HG02938 (cell line): ENCODE measurements at regions not wholly inside any gene's neighbourhood (a gene's known extent, or its start where the extent isn't known, plus 50 kb on each side); places are given as distances from the start of the nearest gene placed in this dataset.

Experiments used
- ATAC-seq: cut with Tn5 transposase; IDR thresholded peaks from one replicate; pipeline ENCODE4 v1.9.1; 2021; ENCODE audit warnings: mild to moderate bottlenecking, moderate library complexity; ENCODE audit not compliant: unreplicated experiment

DNA sequence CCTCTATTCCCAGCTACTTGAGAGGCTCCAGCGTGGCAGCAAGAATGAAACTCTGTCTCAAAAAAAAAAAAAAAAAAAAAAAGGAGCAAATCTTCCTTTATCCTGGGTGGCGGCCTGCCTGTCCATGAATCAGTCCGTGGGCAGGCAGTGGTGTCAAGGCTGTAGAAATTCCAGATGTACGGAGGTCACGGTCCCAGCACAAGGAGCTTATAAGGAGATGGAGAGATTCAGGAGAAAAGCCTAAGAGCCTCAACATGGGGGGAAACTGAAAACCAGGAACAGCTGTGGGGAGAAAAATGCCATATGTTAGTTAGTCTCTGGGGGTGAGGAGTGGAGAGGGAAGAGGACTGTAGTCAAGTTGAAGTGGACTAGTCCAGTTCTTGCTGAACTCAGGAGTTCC lies 130.5 kb upstream of the CRY1 start:
- no peak for ATAC-seq

DNA sequence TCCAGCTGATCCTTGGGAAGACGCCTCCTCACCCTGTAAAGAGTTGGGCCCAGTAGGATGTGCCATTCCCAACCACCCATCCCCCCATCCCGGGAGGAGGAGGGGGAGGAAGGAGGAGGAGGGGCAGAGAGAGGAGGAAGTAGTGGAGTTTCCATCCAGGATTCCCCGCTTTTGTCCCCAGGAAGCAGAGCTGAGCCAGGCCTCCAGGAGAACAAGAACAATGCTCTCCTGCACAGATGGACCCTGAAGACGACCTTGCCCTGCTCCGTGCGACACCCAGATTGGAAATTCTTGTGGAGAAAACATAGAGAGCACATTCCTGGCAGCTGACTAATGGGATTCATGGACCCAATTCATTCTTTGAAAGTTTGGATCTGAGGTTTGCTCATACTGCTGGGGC lies 132.3 kb upstream of the CRY1 start:
- ATAC-seq: no peak

DNA sequence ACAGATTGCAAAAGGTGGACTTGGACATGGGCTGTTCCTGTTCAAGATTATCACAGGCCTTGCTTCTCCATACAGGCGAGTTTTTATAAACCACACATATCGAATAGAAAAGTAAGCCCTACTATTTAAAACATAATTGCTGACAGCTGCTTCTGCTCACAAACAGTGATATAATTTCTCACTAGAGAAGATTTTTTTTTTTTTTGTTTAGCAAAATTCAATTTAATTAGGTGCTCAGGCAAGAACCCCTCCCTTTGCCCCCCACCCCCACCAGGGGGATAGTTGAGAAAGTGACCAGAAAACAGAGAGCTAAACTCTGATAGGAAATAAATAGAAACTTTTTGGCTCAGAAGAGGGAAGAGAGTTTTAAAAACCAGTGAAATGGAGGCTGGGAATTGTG lies 132.8 kb upstream of the CRY1 start:
- ATAC-seq: no peak

DNA sequence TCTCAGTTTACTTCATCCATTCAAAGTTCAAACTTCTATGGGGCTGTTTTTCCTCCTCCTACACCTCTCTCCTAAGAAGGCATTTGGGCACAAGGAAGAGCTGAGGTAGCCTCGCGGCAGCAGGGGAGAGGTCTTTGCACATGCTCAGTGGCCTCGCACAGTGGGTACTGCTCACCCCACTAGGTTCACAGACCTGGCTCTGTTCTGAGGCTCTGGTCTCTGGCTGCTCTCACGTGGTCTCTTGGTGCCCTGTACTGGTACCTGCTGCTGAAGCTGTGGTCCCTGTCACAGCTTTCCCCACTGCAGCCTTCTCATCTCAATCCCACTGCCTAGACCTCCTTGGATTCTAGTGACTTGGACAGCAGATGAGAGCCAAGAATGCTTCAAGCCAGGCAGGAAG lies 134.7 kb upstream of the CRY1 start:
- no peak for ATAC-seq

DNA sequence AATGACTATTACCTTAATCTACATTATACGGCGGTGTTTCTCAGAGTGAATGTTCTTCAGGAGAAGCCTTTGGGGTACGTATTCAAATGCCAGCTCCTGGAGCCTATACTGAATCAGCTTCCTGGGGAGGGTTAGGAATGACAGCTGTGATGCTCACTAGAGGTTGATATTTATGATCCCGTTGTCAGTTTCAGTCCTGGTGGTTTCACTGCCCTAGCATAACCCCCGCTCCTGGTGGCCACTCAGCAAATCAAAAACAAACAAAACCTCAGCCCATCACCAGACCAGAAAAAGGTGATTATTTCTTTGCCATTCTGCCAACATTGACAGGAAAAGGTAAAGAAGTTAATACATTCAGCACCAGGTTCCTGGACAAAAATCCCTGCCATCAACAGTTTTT lies 136.5 kb upstream of the CRY1 start:
- no peak for ATAC-seq

DNA sequence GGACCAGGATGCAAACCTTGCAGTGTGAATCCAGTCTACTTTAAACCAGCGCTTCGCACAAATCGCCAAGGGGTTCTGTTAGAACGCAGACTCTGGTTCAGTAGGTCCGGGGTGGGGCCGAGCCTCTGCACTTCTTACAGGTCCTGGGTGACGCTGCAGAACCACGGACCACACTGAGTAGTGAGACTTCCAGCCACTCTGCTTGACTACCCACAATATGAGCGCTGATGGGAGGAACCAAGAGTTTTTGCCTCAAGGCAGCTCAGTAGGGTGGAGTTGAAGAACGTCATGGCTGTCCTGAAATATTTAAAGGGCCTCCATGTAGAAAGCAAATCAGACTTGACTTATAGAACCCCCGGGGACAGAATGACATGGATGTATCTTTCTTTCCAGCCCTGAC lies 138.0 kb upstream of the CRY1 start:
- no peak for ATAC-seq

DNA sequence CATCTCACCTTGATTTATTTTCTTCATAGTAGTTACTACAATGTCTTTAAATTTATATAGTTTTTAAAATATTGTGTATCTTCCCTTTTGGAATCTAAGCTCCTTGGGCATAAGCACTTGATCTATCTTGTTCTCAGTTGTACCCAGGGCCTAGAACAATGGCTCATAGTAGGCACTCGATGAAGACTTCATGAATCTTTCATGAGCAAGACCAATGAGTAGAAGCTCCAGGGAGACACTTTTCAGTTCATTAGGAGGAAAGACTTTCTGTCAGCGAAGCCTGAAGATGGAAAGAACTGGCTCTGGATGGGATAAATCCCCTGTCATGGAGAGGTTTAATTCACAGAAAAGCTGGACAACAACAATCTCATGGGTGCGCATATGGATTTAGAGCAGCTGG lies 140.2 kb upstream of the CRY1 start:
- ATAC-seq: no peak

DNA sequence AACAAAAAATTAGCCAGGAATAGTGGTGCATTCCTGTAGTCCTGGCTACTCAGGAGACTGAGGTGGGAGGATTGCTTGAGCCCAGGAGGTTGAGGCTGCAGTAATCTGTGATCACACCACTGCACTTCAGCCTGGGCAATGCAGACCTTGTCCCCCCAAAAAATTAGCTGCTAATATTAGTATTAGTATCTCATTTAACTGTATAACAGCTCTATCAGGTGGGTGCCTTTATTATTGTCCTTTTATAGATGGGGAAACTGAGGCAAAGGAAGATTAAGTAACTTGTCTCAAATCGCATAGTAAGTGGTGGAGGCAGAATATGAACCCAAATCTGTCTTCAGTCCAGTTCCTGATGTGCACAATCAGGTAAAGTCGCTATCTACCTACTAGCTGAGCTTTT lies 142.3 kb upstream of the CRY1 start:
- ATAC-seq: no peak

DNA sequence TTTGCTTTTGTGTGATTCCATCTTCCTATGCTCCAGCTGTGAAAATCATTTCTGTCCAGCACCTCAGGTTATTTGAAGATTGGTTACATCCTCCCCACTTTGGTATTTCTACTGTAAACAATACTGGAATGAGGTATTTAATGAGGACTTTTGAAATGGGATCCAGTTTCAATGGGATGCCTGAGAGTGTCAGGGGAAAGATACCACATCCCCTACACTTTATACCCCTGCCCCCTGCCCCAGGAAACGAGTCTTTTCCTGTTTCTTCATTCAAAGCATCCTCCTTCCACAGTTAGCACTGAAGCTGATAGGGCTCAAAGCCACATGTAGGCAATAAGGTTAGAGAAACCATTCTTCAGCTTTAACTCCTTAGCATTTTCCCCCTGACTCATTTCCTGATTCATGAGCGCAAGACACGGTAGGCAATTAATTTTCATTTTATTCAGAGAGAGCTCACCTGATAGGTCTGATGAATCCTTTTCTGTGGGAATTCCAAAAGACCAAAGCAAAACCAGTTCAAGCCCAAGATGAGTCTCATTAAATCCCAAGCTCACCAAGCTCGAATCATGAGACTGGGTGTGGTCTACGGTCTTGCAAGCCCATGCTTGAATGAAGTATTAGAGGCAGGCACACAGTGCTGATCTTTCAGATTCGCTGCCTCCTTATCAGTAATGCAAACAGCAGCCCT lies 143.6 kb upstream of the CRY1 start:
- ATAC-seq: no peak

DNA sequence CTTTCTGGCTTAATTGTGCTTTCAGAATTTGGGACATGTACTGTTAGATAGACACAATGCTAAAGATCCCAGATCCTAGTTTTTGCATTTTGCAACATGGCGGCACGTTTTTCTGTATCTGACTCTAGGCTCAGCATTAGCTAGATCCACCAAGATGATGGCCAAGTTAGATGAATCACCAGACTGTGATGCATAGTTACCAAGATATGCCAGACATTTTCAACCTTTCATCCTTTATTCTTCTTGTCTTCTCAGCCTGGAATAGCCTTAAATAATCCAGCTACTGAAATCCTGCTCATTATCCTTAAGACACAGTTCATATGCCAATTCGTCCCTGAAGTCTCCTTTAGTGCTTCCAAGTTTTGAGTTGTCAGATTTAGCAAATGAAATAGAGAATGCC lies 144.9 kb upstream of the CRY1 start:
- no peak for ATAC-seq

DNA sequence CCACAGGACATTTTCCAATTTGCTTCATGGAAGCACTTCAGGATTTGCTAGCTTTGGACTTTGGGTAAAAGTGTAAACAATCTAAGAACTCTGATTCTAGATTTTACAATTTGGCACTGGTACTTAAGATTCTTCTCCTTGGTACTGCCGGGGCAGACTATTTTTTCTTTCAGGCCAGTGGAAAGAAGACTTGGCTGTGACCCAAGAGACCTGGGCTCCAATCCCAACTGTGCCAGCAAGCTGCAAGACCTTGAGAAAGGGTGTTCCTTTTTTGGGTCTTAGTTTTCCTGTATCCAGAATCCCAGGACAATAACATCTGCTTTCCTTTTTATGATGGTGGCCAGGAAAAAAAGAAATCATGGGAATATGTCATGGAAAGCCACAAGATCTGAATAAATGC lies 148.1 kb upstream of the CRY1 start:
- ATAC-seq: no peak

DNA sequence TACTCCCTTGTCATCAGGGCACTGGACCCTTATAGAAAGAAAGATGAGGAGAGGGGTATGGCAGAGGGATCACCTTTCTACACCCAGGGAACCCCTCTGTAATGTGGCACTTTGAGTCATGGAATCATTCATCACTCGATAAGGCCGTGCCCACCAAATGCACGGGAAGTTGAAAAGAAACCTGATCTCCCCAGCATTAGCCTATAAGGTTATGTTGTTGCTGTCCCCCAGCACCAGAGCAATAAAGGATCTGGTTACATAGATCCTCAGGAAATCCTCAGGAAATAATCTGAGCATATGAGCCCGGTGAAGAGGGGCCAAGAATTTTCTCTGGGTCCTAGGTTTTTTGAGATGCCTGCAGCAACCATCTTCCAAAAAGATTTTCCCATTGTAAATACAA lies 148.8 kb upstream of the CRY1 start:
- ATAC-seq: no peak

DNA sequence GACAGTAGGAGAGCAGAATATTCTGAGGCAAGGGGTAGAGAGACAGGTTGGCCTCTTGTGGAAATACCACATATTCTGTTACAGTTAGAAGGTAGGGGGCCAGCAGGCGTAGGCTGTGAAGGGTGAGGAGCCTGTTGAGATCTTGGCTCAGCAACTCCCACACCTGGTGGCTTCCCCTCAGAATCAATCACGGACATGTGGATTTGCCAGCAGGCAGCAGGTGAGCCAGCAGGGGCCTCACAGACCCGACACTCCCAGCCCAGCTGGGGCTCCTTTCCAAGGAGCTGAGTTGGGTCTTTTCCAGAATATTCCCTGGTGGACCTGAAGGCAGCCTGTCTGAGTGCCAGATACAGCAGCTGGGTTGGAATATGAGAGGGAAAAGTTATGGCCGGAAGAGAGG lies 150.0 kb upstream of the CRY1 start:
- no peak for ATAC-seq

DNA sequence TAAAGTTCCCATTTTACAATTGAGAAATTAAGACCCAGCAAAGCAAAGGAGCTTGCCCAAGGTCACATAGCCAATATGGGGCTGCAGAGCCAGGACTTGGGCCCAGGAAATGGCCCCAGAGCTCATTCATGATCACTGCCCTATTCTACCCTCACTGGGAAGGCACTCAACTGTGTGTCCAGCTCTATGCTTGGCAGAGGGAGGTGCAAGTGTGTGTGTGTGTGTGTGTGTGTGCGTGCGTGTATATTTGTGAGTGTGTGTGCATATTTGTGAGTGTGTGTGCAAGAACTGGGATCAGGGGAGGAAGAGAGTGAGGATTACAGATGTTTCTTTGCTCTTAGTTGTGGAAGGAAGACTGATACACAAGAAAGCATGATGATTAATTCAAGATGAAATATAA lies 151.2 kb upstream of the CRY1 start:
- no peak for ATAC-seq

DNA sequence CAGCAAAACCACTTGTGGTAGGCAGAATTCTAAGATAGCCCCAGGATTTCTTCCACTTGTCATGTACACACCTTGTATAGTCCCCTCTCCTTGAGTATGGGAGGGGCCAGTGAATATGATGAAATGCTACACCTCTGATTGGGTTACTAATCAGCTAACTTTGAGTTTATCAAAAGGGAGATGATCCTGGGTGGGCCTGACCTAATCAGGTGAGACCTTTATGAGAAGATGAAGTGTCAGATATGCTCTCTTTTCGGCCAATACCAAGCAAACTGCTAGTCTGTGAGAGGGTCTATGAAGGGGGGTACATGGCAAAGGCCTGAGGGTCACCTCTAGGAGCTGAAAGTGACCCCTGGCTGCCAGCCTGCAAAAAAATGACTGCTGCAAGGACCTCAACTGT lies 154.3 kb upstream of the CRY1 start:
- no peak for ATAC-seq

DNA sequence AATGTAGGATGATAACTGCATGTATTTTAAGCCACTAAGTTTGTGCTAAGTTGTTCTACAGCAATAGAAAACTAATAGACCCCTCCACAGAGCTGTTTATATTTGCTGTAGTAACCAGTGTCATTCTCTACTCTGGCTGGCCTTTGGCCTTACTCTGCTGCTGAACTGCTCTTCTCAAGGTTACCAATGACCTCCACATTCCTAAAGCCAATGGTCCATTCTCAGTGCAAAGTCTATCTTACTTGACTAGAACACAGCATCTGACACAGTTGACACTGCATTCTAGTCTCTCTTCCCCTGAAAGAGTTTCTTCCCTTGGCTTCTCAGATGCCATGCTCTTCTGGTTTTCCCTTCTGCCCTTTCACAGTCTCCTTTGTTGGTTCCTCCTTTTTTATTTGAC lies 154.8 kb upstream of the CRY1 start:
- no peak for ATAC-seq

DNA sequence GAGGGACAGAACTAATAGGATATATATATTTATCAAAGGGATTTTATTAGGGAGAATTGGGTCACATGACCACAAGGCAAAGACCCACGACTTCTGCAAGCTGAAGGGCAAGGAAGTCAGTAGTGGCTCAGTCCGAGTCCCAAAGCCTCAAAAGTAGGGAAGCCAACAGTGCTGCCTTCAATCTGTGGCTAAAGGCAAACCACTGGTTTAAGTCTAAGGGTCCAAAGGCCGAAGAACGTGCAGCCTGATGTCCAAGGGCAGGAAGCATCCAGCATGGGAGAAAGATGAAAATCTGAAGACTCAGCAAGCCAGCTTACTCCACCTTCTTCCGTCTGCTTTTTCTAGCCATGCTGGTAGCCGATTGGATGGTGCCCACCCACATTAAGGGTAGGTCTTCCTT lies 157.9 kb upstream of the CRY1 start:
- ATAC-seq: no peak

DNA sequence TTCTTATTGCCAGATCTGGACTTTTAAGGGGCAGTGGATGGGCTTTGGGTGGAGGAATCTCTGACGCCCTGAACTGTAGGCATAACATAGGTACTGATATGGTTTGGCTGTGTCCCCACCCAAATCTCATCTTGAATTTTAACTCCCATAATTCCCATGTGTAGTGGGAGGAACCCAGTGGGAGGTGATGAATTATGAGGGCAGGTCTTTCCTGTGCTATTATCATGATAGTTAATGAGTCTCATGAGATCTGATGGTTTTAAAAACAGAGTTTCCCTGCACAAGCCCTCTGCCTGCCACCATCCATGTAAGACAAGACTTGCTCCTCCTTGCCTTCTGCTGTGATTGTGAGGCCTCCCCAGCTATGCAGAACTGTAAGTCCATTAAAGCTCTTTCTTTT lies 160.0 kb upstream of the CRY1 start:
- ATAC-seq: no peak

DNA sequence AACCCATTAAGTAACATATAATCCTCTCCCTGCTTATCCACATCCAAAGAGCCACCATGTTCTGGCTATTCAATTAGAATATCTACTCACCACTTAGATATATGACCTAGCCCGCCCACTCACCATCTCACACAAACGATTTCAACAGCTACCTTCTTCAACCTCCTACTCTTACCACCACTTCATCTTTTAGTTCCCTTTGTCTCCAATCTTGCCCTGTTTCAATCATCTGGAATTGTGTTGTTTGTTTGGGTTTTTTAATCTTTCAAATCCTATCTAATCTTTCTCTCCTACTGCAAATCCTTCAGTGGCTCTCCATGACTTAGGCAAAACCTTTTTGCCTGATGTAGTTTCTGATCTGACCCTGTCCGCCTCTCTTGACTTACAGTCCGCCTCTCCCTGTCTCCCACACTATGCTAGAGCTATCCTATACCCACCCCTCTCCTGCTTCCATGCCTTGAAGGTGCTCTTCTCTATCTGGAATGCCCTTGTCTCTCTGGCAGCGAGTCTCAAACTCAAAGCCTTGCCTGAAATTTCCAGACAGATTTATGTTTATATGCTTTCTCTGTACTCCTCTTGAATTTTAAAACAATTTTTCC lies 161.0 kb upstream of the CRY1 start:
- ATAC-seq: no peak

DNA sequence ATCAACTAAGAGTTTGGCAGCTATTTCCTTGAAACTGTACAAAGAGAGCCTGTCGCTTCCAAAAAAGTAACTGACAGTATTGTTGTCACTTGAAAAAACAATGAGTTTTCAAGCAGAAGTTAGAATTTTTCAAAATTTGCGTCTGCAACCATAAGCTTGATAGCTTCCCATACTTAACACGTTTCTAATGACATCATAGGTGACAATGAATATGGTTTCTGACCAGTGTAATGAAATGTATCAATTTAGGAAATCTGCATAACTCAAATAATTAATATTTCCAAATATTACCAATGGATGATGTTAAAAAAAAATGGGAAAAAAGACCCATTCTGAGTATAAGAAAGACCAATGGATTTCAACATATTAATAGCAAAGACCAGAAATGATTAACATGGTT lies 165.4 kb upstream of the CRY1 start:
- ATAC-seq: no peak

DNA sequence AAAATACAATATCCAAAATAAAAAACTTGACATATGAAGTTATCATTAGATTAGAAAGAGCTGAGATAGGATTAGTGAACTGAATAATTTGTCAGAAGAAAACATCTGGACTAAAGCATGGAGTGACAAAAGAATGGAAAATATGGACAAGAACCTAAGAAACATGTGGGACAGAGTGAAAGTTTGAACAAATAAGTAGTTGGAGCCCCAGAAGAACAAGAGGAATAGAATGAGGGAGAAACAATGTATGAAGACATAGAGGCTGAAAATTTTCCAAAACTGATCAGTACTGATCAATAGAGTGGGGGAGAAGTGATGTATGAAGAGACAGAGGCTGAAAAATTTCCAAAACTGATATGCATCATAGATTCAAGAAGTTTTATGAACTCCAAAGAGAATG lies 170.6 kb upstream of the CRY1 start:
- no peak for ATAC-seq

DNA sequence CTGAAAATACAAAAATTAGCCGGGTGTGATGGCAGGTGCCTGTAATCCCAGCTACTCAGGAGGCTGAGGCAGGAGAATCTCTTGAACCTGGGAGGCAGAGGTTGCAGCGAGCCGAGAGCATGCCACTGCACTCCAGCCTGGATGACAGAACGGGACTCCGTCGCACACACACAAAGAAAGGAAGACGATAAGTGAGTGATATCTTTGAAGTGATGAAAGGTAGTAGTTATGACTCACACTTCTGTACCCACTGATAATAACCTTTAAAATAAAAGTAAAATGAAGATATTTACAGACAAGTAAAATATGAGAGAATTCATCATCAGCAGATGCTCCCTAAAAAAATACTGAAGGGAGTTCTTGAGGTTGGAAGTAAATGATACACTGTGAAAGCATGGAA lies 171.3 kb upstream of the CRY1 start:
- no peak for ATAC-seq

DNA sequence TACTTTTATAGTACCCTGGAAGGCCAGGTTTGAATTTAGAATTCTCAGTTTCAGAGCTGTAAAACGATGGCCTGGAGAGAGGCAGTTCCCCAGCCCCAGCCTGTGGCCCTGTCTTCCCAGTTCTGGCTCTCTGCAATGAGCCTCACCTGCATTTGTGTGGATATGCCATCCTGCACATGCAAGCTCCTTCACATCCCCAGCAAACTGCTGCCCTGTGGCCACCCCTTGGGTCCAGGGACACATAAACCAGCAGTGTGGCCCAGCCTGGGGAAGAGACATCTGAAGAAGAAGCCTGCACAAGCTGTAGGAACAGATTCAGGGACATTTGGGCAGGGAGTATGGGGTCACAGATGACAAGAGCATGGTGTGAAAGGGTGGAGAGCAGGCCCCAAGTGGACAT lies 174.3 kb upstream of the CRY1 start:
- no peak for ATAC-seq
